ENCODE measurements at regions not wholly inside any gene's neighbourhood (a gene's known extent, or its start where the extent isn't known, plus 50 kb on each side); places are given as distances from the start of the nearest gene placed in this dataset.

DNA sequence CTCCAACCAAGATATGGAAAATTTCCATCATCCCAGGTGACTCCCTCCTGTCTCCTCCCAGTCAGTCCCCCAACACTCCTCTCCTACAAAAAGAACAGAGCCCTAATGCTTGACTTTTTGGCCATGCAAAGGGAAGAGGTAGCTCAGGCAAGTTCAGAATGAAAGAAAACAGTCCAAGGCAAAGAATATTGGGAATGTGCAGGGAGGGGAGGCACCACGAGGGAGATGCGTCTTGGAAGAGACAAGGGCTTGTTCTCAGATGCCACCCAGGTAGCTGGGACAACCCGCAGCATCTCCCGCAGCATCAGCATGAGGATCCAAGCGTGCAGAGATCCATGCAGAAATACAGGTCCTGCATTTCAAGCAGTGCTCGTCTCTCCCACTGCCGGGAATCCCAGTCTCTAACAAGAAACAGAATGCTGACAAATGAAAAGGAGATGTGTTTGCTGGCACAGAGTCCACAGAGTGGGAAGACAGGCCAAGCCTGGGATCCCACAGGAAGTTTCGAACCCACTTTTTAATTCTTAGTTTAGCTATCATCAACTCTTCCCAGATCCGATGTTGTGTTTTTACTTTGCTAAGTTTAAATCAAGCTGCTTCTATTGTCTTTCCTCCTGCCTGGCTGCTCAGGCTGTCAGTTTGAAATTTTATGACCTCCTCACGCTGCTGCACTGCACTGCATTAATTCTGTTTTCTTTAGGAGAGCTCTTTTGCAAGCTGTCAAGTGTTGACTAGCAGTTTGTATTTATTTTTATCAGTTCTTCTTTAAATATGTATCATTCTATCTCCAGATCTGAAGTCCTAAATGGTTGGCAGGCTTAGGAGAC lies 86.8 kb upstream of the OSMR start:
- ATAC-seq (no peak), DNase-seq (no peak)
- no peaks in the 10 kb centered on the region for H3K36me3 ChIP-seq
- H3K4me1 ChIP-seq = no peaks in the 10 kb centered on the region
- no peak overlapping the region for H3K4me3 ChIP-seq
- intact Hi-C loops (cut with DNase I) = no loop called here
- no peak overlapping the region for H3K27ac ChIP-seq
- no peaks in the 10 kb centered on the region for H3K9me3 ChIP-seq
- H3K27me3 ChIP-seq = no peaks in the 10 kb centered on the region
- TF ChIP-seq, protein P1, sequence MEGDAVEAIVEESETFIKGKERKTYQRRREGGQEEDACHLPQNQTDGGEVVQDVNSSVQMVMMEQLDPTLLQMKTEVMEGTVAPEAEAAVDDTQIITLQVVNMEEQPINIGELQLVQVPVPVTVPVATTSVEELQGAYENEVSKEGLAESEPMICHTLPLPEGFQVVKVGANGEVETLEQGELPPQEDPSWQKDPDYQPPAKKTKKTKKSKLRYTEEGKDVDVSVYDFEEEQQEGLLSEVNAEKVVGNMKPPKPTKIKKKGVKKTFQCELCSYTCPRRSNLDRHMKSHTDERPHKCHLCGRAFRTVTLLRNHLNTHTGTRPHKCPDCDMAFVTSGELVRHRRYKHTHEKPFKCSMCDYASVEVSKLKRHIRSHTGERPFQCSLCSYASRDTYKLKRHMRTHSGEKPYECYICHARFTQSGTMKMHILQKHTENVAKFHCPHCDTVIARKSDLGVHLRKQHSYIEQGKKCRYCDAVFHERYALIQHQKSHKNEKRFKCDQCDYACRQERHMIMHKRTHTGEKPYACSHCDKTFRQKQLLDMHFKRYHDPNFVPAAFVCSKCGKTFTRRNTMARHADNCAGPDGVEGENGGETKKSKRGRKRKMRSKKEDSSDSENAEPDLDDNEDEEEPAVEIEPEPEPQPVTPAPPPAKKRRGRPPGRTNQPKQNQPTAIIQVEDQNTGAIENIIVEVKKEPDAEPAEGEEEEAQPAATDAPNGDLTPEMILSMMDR (IDR thresholded peaks at IDR 0.05) = no peak

DNA sequence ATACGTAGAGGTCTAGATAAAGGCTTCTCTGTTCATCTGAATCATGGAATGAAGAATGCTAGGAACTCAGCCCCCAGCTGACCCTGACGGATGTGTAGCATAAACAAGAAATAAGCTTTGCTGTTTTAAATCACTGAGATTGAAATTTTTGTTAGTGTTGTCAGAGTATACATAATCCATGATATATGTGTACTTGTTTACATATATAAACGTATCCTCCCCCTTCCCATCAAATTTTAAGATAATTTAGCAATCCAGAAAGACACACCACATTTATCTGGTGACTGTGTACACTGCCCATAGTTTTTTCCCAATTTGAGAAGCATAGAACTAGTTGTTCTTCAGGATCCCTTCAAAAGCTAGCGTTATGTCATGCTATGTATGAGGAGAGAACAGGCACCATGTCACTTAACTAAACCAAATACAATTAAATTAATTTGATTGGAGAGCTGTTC lies 80.8 kb upstream of the OSMR start:
- H3K4me3 ChIP-seq = no peak overlapping the region
- ATAC-seq (no peak), DNase-seq (peak in 1 of 4 donors; percentile 48)
- intact Hi-C loops (cut with DNase I) = no loop called here
- no peak overlapping the region for H3K27ac ChIP-seq
- no peaks in the 10 kb centered on the region for H3K4me1 ChIP-seq
- peaks cover 0 to 10% of the 10 kb centered on the region in 2 donors for H3K9me3 ChIP-seq
- H3K36me3 ChIP-seq = no peaks in the 10 kb centered on the region
- no peaks in the 10 kb centered on the region for H3K27me3 ChIP-seq
- TF ChIP-seq, protein P1 (IDR thresholded peaks at IDR 0.05) = no peak

DNA sequence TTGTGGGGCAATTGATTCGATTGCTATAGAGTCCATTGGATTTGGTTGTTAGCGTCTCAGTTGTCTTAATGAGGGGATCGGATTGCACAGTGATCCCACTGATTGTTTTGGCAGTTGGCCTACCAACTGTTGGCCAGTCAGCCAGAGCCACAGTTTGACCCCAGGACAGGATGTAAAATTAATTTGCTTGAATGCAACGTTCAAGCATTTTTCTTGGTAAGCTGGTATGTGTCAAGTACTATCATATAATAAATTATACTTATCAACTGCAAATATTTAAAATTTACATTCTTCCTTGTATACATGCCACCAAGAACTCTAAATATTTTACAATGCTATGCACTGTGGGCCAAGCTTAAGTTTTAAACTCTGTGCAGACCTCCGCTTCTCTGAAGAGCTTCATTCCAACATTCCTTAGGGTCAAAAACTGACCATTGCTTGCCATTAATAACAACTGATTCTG lies 80.4 kb upstream of the OSMR start:
- DNase-seq (peak in 2 of 4 donors; percentile 69 to 71), ATAC-seq (no peak)
- H3K27me3 ChIP-seq = no peaks in the 10 kb centered on the region
- H3K4me1 ChIP-seq = no peaks in the 10 kb centered on the region
- H3K27ac ChIP-seq = no peak overlapping the region
- H3K4me3 ChIP-seq = no peak overlapping the region
- H3K9me3 ChIP-seq = peaks cover 0 to 10% of the 10 kb centered on the region in 2 donors
- no peaks in the 10 kb centered on the region for H3K36me3 ChIP-seq
- TF ChIP-seq, protein P1 (IDR thresholded peaks at IDR 0.05) = no peak
- intact Hi-C loops (cut with DNase I) = no loop called here

DNA sequence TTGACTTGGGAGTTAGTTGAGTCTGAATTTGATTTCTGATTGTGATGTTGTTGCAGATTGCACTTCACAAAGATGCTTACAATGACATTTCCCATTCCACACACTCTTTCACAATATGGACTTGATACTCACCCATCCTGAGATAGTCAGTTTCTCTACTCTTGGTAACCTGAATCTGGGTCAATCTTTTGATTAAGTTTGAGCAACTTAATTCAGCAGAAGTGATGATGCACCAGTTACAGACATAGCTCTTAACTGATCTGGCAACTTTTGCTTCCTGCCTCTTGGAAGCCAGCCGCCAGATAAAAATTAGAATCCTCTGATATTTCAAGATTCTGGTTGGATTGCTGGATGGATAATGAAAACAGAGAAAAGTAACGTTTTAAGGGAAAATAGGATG lies 79.7 kb upstream of the OSMR start:
- Histone ChIP-seq H3K9me3 (peaks cover 0 to 10% of the 10 kb centered on the region in 2 donors), H3K36me3 (no peaks in the 10 kb centered on the region), H3K27me3 (no peaks in the 10 kb centered on the region), H3K4me1 (no peaks in the 10 kb centered on the region), H3K4me3 (no peak overlapping the region), H3K27ac (no peak overlapping the region)
- intact Hi-C loops (cut with DNase I) = no loop called here
- TF ChIP-seq, protein P1 (IDR thresholded peaks at IDR 0.05) = no peak
- DNase-seq (no peak), ATAC-seq (no peak)

DNA sequence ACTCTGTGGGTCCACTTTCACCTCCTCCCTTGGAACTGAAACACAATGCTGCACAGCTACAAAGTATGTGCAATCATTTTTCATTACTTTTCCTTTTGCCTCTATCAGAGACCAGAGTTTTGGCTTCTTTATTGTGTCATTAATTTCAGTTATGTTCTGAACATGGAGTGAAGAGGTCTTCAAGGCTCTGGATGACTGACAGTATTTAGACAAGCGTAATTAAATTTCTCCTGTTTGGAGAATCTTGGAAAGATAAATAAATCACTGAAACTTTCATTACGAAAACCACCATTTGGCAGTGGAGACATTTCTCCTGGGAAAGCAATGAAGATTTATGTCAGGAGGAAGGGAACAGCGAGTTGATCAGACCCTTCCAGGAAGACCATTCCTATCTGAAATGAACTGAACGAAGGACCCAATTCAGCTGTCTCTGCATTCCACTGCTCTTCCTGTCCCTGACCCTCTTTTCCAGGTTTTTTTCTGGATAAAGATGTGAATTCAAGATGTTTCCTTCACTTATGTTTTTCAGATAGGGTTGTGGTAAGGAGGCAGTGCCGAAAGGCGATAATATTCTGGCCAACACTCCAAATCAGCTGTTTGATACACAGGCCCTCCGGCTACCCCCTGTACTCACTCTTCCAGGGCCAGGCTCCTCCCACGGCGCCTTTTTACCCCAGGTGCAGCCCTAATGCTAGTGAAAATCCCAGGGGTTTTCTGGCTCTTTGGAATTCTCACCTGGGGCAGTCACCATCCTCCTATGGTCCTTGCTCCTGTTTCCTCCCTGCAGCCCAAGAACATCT lies 77.2 kb upstream of the OSMR start:
- H3K4me3 ChIP-seq = no peak overlapping the region
- intact Hi-C loops (cut with DNase I) = no loop called here
- no peaks in the 10 kb centered on the region for H3K36me3 ChIP-seq
- no peaks in the 10 kb centered on the region for H3K27me3 ChIP-seq
- ATAC-seq (no peak), DNase-seq (no peak)
- no peaks in the 10 kb centered on the region for H3K4me1 ChIP-seq
- H3K9me3 ChIP-seq = peaks cover 0 to 10% of the 10 kb centered on the region in 2 donors
- no peak overlapping the region for H3K27ac ChIP-seq
- TF ChIP-seq, protein P1 (IDR thresholded peaks at IDR 0.05) = no peak
